NOMO-1 (cell line): ENCODE measurements at regions not wholly inside any gene's neighbourhood (a gene's known extent, or its start where the extent isn't known, plus 50 kb on each side); places are given as distances from the start of the nearest gene placed in this dataset.

Experiments used
- DNase-seq, 2 experiments: peaks; one replicate each; lab custom pipeline; 2025; ENCODE audit not compliant: unreplicated experiment in 2 of 2; lab: John Stamatoyannopoulos, UW

- peak; percentile 74 to 80 for DNase-seq
Measured at GRCh38 chr11:80593648-80594374, 1153.0 kb upstream of the TENM4 start.

DNA sequence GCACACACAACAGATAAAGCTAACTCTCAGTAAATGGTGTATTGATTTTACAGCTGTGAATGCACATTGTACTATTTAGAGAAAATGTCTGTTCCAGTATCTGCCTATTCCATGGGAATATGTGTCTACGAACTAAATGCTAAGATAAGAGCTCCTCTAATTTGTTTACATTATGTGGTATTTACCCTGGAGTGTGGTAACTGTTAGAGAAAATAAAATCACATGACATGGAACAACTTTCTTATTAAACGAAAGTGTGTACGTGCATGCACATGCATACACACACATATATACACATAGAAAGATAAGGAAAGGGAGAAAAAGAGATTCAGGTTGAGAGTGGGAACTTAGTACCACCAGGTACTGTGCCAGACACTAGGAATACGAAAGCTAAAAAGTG, 1151.7 kb upstream of the TENM4 start:
- no peak for DNase-seq

DNA sequence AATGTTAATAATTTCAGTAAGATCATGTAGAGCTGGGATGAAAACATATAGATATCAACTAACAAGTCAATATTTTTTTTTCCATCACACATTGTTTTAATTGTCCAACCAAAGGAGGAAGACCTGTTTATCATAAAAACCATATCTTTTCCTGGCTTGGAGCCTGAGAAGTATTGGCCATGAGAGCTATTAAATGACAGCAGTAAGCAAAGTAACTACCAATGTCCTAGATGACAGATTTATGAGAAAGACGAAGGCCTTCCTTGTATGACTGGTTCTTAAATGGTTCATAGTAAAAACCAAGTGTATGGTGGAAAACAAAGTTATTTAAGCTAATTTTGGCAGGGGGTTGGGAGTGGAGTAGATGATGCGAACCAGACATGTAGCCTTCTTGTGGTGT, 1147.1 kb upstream of the TENM4 start:
- no peak for DNase-seq

DNA sequence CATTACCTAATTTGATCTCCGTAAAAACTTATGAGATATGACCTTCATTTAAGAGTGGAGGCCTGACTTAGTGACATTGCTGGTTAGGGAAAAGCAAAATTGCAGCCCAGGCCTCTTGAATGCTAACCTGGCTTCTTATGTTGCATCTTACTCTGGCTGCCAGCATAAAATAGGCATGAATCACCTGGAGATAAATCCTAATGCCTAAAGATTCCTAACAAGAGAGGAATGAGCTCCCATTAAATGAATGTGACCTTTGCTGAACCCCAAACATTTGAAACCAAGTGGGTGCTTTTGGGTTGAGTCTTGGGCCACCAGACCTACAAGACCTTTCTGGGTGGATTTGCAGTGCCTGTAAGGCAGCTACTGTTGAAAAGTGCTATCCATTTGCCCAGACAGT, 1145.6 kb upstream of the TENM4 start:
- no peak for DNase-seq

GRCh38 chr11:80584661-80585060, 1143.8 kb upstream of the TENM4 start:
- no peak for DNase-seq

DNA sequence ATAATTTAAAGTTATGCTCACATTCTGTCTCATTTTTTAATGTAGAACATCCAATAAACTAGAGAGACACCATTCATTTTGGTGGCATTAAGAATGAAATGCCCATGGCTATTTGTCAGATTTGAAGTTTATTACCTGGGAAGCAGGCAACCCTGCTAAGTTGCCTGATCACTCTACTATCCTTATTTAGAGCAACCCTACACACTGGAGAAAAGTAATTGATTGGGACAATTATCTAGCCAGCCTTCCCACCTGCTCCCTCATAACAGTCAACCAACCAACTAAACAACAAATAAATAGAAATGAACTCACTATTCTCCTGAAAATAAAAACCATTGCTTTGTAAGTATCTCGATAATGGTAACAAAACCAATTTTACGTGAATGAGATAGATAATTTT, 1129.0 kb upstream of the TENM4 start:
- DNase-seq, result no peak

GRCh38 chr11:80565231-80565630, 1124.4 kb upstream of the TENM4 start:
- DNase-seq, result no peak

- no peak for DNase-seq
Measured at GRCh38 chr11:80562523-80563125, 1121.8 kb upstream of the TENM4 start.

GRCh38 chr11:80559942-80560341, 1119.1 kb upstream of the TENM4 start:
- DNase-seq, result no peak

- DNase-seq, result no peak
Measured at GRCh38 chr11:80553565-80553964, 1112.7 kb upstream of the TENM4 start.

GRCh38 chr11:80542704-80543103, 1101.9 kb upstream of the TENM4 start:
- no peak for DNase-seq

GRCh38 chr11:80538040-80538439, 1097.2 kb upstream of the TENM4 start:
- DNase-seq, result no peak

DNA sequence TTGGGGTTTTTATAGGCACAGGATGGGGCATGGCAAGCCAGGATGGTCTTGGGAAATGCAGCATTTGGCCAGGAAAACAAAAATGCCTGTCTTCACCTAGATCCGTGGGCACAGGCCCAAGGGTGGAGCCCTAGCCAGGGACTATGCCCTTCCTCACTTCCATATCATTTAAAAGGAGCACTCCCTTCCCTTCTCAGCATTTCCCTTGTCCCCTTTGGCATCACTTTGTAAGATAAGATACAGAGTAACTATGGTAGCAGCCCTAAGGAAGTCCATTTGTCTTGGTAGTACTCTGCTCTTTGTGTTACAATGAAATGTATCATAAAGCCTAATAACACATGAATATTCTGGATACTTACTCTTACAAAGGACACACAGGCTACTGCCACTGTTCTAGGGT, 1092.6 kb upstream of the TENM4 start:
- DNase-seq, result no peak

GRCh38 chr11:80532633-80533232, 1091.9 kb upstream of the TENM4 start:
- no peak for DNase-seq

DNA sequence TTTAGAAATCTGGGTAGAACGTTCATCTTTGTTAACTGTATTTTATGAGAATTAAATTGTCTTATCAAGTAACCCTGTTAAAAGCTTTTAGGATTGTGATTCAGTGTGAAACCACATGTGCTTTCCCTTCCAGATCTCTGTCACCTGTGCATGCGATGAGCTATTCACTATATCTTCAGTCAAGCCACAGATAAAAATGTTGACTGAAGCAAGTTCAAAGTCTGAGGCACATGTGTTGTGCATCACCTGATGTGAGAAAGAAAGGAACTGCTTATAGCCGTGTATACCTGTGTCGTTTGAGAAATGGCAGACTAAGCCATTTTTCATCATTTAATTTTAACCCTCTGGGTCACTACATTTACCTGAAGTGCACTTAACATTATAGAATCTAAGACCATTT, 1088.9 kb upstream of the TENM4 start:
- no peak for DNase-seq

DNA sequence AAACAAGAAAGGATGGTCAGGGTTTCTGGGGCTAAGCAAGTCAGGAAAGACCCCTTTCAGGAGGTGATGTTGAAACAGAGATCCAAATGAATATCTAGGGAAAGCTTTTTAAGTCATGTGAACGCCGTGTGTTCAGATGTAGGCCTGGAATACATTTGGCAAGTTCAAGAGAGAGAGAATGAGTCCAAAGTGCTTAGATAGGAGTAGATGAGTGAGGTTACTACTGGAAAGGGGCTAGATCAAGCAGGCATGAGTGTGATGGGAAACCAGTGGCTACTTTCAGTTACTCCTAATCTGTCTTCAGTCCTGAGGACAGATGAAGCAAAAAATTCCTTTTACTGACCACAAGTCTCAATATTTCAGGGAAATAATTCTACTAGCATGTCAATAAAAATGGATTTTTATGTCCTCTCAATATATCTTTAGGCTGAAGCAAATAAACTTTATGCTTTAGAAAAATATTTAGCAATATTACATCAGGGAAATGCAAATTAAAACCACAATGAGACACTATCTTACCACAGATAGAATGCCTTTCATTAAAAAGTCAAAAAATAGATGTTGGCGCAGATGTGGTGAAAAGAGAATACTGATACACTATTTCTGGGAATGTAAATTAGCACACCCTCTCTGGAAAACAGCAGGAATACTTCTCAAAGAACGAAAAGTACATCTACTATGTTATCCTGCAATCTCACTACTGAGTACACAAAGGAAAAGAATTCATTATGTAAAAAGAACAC, 1085.0 kb upstream of the TENM4 start:
- no peak for DNase-seq

DNA sequence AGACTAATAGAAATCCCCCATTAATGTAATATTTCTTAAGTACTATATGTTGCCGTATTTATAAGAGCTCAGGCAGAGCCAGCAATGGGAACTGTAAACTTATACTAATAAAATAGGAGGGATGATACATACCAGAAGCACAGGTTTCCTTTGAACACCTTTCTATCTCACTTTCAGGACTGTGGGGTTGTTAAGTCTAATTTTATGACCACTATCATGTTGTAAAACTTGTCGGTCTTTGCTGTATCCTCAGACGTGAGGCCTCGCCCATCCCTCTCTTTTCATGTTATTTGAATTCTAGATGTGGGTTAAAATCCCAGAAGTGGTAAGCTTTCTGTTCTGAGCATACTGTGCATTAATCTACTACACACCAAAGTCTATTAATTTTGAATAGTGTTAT, 1083.5 kb upstream of the TENM4 start:
- DNase-seq, result no peak

GRCh38 chr11:80523057-80523456, 1082.2 kb upstream of the TENM4 start:
- no peak for DNase-seq

- no peak for DNase-seq
Measured at GRCh38 chr11:80521592-80521991, 1080.8 kb upstream of the TENM4 start.

DNA sequence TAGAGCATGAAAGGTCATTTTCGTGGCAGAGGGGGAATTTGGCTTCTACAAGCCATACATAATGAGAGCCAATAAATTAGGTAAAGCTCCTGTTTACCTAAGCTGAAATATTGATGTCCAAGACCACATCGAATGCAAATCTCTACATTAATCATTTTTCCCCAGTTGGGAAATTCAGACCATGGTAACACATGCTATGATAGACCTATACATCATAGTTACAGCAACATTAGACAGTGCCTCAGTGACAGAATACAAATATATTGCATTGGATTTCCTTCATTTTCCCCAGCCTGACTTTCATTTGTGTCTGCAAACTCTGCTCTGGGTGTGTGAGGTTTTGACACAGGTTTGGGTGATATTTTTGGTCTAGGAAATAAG, 1079.7 kb upstream of the TENM4 start:
- no peak for DNase-seq

DNA sequence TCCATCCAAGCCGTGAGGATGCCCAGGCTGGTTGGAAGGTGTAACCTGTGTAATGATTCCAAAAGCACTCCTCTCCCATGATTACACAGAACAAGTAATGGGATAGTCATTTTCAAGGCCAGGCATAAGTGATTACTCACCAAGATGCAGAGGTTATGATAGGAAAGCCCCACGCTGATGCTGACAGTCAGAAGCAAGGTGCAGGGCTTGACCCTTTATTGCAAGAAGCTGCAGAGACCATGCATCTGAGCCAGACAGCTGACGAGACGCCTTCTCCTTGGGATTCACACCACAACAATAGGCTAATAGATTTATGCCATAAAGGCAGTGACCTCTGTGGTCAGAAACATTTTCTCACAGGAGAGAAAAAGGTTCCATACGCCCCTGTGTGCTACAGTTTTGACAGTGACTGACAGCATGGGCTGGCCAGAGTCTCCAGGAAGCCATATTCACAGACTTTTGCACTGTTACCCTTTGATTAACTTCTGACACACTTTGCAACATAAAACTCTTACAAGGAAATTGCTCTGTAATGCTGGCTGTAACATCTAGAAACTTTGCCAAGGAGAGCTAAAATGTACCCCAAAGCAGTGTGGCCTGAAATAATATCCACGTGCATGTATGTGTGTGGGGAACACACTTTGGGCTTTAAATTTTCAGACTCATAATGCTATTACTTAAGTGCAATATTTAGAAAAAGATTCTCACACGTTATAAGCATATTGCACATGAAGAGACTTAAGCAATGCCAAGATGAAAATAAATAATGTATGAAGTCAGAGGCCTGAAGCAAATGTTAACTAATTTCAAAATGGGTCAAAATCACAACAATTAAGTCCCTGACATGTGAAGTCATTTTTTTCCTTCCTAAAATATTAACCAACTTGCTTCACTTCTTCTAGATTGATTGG, 1079.0 kb upstream of the TENM4 start:
- DNase-seq, result no peak
